ENCODE measurements at regions not wholly inside any gene's neighbourhood (a gene's known extent, or its start where the extent isn't known, plus 50 kb on each side); places are given as distances from the start of the nearest gene placed in this dataset.

DNA sequence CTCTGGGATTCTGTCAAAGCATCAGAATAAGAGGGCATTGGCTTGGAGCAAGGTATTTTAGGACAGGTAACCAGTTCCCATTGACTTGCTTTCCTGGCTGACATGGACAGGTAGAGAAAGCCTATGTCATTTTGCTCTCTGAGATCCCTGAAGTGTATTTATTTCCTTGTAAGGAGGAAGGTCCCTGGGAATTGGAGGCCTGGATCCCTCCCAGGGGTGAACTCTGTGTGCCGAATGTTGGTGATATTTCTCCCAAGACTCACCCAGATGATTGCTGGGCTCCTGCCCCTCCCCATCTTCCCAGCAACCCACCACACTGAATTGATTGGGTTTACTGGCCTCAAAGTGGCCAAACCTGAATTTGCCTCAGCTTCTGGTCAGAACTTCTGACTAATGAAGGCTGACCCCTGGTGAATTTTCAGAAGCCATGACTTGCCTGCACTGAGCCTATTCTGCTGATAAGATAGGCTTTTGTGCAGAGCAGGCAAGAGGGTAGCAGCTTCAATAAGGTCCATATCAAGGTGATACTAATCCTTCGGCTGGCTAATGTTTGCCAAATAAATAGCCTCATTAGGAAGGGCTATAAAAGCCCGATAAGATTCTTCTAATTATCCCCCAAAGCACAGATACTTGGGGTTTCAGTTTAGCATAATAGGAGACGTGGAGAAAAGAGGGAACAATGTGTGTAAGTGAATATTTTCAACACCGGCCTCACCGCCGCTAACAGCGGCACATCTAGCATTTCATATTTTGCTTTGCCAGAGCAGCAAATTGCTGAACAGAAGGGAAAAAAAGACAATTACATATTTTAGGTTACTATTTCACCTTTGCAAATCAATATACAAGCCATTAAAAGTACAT lies 152.9 kb upstream of the PITX1 start:
- H3K9me3 ChIP-seq (ENCODE audit: control insufficient read depth, low read length), result no peaks in the 10 kb centered on the region
- no peaks in the 10 kb centered on the region for H3K36me3 ChIP-seq (ENCODE audit: control insufficient read depth, insufficient read depth, low read length)
- H3K4me3 ChIP-seq (ENCODE audit: low read length), result no peak overlapping the region
- peaks cover 19% of the 10 kb centered on the region for H3K4me1 ChIP-seq (ENCODE audit: control insufficient read depth, insufficient read depth, low read length)
- H3K27me3 ChIP-seq (ENCODE audit: control insufficient read depth, insufficient read depth, low read length), result peaks cover 5% of the 10 kb centered on the region
- peak overlapping the region; percentile 15 for H3K9ac ChIP-seq (ENCODE audit: low read length)

GRCh38 chr5:135185481-135186065 lies 151.5 kb upstream of the PITX1 start:
- no peak overlapping the region for H3K4me3 ChIP-seq (ENCODE audit: low read length)
- H3K9ac ChIP-seq (ENCODE audit: low read length), result peak overlapping the region; percentile 41
- peaks cover 13% of the 10 kb centered on the region for H3K4me1 ChIP-seq (ENCODE audit: control insufficient read depth, insufficient read depth, low read length)
- no peaks in the 10 kb centered on the region for H3K36me3 ChIP-seq (ENCODE audit: control insufficient read depth, insufficient read depth, low read length)
- H3K27me3 ChIP-seq (ENCODE audit: control insufficient read depth, insufficient read depth, low read length), result no peaks in the 10 kb centered on the region
- H3K9me3 ChIP-seq (ENCODE audit: control insufficient read depth, low read length), result no peaks in the 10 kb centered on the region

DNA sequence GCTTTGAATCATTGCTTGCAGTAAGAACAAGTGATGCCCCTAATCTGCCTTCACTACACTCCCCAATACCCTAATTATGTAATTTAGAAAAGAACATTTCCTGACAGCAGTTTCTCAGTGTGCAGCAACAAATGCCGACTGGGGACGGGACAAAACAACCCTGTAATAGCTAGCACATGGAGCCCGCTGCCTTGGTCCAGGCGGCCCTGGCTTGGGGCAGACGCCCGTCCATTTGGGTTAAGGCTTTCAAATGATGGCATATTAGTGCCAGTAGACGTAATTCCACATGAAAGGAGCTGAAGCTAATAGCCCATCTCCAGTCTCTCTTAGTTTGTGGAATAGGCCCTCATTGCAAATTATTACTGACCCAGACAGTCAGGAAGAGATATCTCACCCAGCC lies 150.6 kb upstream of the PITX1 start:
- H3K9ac ChIP-seq (ENCODE audit: low read length), result no peak overlapping the region
- no peak overlapping the region for H3K4me3 ChIP-seq (ENCODE audit: low read length)
- peaks cover 13% of the 10 kb centered on the region for H3K4me1 ChIP-seq (ENCODE audit: control insufficient read depth, insufficient read depth, low read length)
- H3K27me3 ChIP-seq (ENCODE audit: control insufficient read depth, insufficient read depth, low read length), result no peaks in the 10 kb centered on the region
- no peaks in the 10 kb centered on the region for H3K9me3 ChIP-seq (ENCODE audit: control insufficient read depth, low read length)
- H3K36me3 ChIP-seq (ENCODE audit: control insufficient read depth, insufficient read depth, low read length), result no peaks in the 10 kb centered on the region

- no peak overlapping the region for H3K9ac ChIP-seq (ENCODE audit: low read length)
- H3K9me3 ChIP-seq (ENCODE audit: control insufficient read depth, low read length), result no peaks in the 10 kb centered on the region
- H3K36me3 ChIP-seq (ENCODE audit: control insufficient read depth, insufficient read depth, low read length), result no peaks in the 10 kb centered on the region
- H3K4me3 ChIP-seq (ENCODE audit: low read length), result no peak overlapping the region
- peaks cover 13% of the 10 kb centered on the region for H3K4me1 ChIP-seq (ENCODE audit: control insufficient read depth, insufficient read depth, low read length)
- no peaks in the 10 kb centered on the region for H3K27me3 ChIP-seq (ENCODE audit: control insufficient read depth, insufficient read depth, low read length)
These were observed 149.4 kb upstream of the PITX1 start for GRCh38 chr5:135183464-135183863.

DNA sequence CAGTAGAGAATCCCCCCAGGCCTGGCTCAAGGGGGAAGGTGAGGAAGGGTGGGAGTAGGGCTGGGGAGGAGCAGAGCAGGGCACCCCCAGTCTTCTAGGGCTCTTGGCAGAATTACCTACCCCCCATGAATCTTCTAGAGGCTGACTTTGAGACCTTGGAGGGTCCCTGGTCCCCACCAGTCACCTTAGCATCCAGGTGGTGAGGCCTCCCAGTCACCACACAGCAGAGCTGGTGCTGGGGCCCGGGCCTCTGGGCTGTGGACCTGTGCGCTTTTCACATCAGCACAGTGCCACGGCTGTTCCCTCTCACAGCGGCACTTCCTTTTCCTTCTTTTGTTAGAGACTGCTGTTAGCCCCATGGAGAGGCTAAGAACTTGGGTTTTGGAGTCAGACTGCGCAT lies 148.6 kb upstream of the PITX1 start:
- Histone ChIP-seq H3K36me3 (ENCODE audit: control insufficient read depth, insufficient read depth, low read length) (no peaks in the 10 kb centered on the region), H3K9ac (ENCODE audit: low read length) (no peak overlapping the region), H3K27me3 (ENCODE audit: control insufficient read depth, insufficient read depth, low read length) (no peaks in the 10 kb centered on the region), H3K9me3 (ENCODE audit: control insufficient read depth, low read length) (no peaks in the 10 kb centered on the region), H3K4me1 (ENCODE audit: control insufficient read depth, insufficient read depth, low read length) (peaks cover 13% of the 10 kb centered on the region), H3K4me3 (ENCODE audit: low read length) (no peak overlapping the region)

GRCh38 chr5:135181653-135182052 lies 147.6 kb upstream of the PITX1 start:
- no peak overlapping the region for H3K4me3 ChIP-seq (ENCODE audit: low read length)
- no peaks in the 10 kb centered on the region for H3K9me3 ChIP-seq (ENCODE audit: control insufficient read depth, low read length)
- no peaks in the 10 kb centered on the region for H3K27me3 ChIP-seq (ENCODE audit: control insufficient read depth, insufficient read depth, low read length)
- peaks cover 10% of the 10 kb centered on the region for H3K4me1 ChIP-seq (ENCODE audit: control insufficient read depth, insufficient read depth, low read length)
- no peaks in the 10 kb centered on the region for H3K36me3 ChIP-seq (ENCODE audit: control insufficient read depth, insufficient read depth, low read length)
- no peak overlapping the region for H3K9ac ChIP-seq (ENCODE audit: low read length)

DNA sequence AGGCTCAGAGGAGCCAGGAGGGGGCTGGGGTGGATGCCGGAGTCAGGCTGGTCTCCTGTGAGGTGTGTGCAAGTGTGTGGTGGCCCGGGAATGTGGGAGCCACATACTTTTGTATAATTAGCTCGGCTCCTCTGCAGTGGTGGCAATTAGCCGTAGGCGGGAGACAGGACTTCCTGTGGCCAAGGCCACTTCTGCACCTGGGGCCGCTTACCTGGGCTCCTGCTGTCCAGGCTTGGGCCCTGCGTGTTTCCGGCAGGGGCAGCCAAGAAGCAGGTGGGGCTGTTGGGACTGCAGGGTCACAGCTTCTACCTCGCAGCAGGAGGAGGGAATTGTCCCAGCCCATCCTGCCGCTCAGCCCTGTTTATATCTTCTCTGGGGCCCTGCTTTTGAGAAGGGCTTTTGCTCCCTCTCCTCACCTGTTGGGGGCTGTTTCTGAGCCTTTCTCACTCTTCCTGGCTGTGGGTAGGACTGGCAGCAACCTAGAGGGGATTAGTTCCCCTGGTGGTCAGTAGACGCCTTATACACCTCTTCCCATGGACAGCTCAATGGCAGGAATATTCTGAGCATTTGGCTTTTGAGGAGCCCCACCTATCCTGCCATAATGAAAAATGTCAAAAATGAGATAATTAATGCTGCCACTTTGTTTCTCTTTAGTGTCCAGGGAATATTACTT lies 145.4 kb upstream of the PITX1 start:
- Histone ChIP-seq H3K27me3 (ENCODE audit: control insufficient read depth, insufficient read depth, low read length) (no peaks in the 10 kb centered on the region), H3K36me3 (ENCODE audit: control insufficient read depth, insufficient read depth, low read length) (no peaks in the 10 kb centered on the region), H3K9ac (ENCODE audit: low read length) (no peak overlapping the region), H3K4me3 (ENCODE audit: low read length) (no peak overlapping the region), H3K4me1 (ENCODE audit: control insufficient read depth, insufficient read depth, low read length) (no peaks in the 10 kb centered on the region), H3K9me3 (ENCODE audit: control insufficient read depth, low read length) (no peaks in the 10 kb centered on the region)

GRCh38 chr5:135178476-135179155 lies 144.6 kb upstream of the PITX1 start:
- Histone ChIP-seq H3K9me3 (ENCODE audit: control insufficient read depth, low read length) (no peaks in the 10 kb centered on the region), H3K4me1 (ENCODE audit: control insufficient read depth, insufficient read depth, low read length) (no peaks in the 10 kb centered on the region), H3K27me3 (ENCODE audit: control insufficient read depth, insufficient read depth, low read length) (no peaks in the 10 kb centered on the region)

DNA sequence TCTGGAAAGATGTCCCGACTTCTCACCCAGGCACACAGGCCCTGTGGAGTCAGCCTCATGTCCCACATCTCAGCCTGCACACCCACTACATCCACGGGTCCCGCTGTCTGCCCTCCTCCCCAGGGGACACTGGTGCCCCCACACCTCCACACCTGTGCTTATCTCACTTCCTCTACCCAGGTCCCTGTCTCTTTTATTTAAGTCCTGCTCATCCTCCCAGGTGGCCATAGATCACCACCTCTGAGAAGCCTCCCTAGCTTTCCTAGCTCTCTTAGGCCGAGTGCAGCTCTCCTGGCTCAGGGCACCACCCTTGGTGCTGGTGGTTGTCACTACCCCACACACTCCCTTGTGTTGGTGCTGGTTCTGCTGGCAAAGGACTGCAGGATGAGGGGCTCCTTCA lies 143.6 kb upstream of the PITX1 start:
- Histone ChIP-seq H3K4me3 (ENCODE audit: low read length) (no peak overlapping the region), H3K9me3 (ENCODE audit: control insufficient read depth, low read length) (no peaks in the 10 kb centered on the region), H3K36me3 (ENCODE audit: control insufficient read depth, insufficient read depth, low read length) (no peaks in the 10 kb centered on the region), H3K9ac (ENCODE audit: low read length) (no peak overlapping the region), H3K27me3 (ENCODE audit: control insufficient read depth, insufficient read depth, low read length) (no peaks in the 10 kb centered on the region), H3K4me1 (ENCODE audit: control insufficient read depth, insufficient read depth, low read length) (peaks cover 1% of the 10 kb centered on the region)

More at GRCh38 chr5:135178476-135179155, 144.6 kb upstream of the PITX1 start:
- Histone ChIP-seq H3K36me3 (ENCODE audit: control insufficient read depth, insufficient read depth, low read length) (no peaks in the 10 kb centered on the region), H3K9ac (ENCODE audit: low read length) (no peak overlapping the region), H3K4me3 (ENCODE audit: low read length) (no peak overlapping the region)

GRCh38 chr5:135176991-135177390 lies 143.0 kb upstream of the PITX1 start:
- Histone ChIP-seq H3K9me3 (ENCODE audit: control insufficient read depth, low read length) (no peaks in the 10 kb centered on the region), H3K4me1 (ENCODE audit: control insufficient read depth, insufficient read depth, low read length) (peaks cover 4% of the 10 kb centered on the region), H3K4me3 (ENCODE audit: low read length) (no peak overlapping the region), H3K36me3 (ENCODE audit: control insufficient read depth, insufficient read depth, low read length) (no peaks in the 10 kb centered on the region), H3K27me3 (ENCODE audit: control insufficient read depth, insufficient read depth, low read length) (no peaks in the 10 kb centered on the region), H3K9ac (ENCODE audit: low read length) (no peak overlapping the region)

- Histone ChIP-seq H3K4me1 (ENCODE audit: control insufficient read depth, insufficient read depth, low read length) (peaks cover 4% of the 10 kb centered on the region), H3K36me3 (ENCODE audit: control insufficient read depth, insufficient read depth, low read length) (no peaks in the 10 kb centered on the region), H3K27me3 (ENCODE audit: control insufficient read depth, insufficient read depth, low read length) (no peaks in the 10 kb centered on the region), H3K9ac (ENCODE audit: low read length) (no peak overlapping the region), H3K4me3 (ENCODE audit: low read length) (no peak overlapping the region), H3K9me3 (ENCODE audit: control insufficient read depth, low read length) (no peaks in the 10 kb centered on the region)
These were observed 140.5 kb upstream of the PITX1 start for GRCh38 chr5:135174315-135175096.
